GM18951 (cell line): ENCODE measurements at regions not wholly inside any gene's neighbourhood (a gene's known extent, or its start where the extent isn't known, plus 50 kb on each side); places are given as distances from the start of the nearest gene placed in this dataset.

Source experiments
- POLR2A ChIP-seq: IDR thresholded peaks from 4 replicates; pipeline ENCODE4 v1.6.1; 2011; ENCODE audit warnings: mild to moderate bottlenecking; ENCODE audit not compliant: insufficient read length, insufficient read depth; ENCODE audit errors: extremely low read depth
- in situ Hi-C: fragments of 300-500 bp; cut with MboI; formaldehyde crosslinking; loops from one replicate; pipeline ENCODE4 v1.12.0; 2022; ENCODE audit warnings: low sequenced_read_pairs, mixed read lengths, inconsistent platforms; ENCODE audit not compliant: unreplicated experiment

DNA sequence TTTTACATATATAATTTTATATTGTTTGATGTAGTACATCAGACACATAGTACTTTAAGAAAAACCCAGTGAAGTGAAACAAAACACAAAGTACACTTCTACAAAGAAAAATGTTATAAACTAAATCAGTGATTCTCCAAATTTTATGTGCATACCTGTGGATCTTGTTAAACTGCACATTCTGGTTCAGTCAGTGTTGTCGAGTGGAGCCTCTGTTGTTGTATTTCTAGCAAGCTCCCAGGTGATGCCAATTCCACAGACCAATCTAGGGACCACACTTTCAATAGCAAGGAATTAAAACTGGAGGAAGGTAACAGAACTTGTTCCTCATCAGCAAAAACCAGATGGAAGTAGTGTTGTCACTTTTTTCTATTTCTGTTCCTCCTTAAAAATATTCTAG, 183.8 kb upstream of the CD180 start:
- in situ Hi-C loops, result no loop called here
- TF ChIP-seq POLR2A, result no peak

DNA sequence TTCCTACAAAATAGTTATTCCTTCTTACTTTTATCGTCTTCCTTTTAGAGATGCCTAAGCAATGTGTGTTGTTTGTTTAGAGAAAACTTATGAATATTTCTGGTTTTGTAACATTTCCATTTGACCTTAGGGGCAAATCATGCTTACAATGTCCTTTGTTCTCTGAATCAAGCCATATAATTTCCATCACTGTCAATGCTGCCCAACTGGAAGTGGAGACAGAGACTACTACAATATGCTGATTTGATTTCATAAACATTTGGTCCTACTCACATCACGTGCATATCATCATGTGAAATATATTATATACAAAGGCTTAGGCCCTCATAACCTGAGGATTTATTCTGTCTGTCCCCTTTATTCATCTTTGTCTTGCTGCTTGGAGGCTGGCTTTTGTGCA, 183.2 kb upstream of the CD180 start:
- in situ Hi-C loops, result no loop called here
- TF ChIP-seq POLR2A, result no peak

DNA sequence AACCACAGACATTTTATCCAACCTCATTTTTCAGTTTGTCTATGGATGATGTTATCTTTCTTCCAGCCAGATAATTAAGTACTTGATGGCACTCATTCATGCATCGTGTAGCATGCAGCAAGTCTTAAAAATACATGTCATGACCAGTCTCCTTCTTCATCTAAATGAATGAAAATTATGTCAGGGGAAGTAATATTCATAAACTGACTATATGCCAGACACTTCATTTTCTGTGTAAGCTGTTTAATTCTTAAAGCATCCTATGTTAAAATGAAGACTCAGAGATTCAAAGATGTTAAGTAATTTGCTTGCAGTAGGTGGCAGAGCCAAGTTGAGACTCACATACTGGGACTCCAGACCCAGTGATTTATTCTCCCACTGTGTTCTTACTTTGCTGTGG, 181.7 kb upstream of the CD180 start:
- in situ Hi-C loops, result no loop called here
- TF ChIP-seq POLR2A, result no peak

DNA sequence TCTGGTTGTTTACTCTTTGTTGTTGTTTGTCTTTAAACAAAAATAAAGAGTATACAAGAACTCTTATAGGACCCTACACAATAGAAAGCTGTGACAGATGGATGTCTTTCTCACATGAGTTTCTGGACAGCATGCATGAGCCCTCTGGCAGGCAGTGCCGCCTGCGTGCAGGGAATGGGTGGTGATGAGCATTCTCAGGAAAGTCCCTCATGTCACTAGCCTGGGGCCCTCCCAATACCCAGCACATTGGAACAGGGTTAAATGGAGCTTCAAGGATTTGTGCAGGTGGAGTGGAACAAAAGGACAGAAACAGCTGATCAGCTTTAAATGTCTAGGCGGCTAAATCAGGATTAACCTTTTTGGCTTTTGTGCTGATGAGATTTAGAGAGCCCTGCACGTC, 181.0 kb upstream of the CD180 start:
- in situ Hi-C loops, result no loop called here
- no peak for TF ChIP-seq POLR2A

DNA sequence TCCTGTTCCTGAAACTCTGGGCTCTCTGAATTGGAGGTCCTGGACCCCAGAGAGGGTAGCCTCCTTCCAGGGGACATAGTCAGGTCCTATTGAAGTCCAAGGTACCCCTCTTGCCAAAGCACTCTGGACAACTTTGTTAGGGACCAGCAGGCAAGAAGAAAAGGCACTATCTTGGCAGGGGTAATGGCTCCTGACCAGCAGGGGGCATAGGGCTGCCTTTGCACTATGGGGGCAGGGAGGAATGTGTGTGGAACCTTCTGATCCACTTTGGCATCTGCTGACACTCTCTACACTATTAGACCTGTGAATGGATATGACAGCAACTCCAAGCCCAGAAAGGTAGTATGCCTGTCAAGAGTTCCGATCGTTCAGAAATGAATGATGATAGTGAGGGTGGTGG, 179.0 kb upstream of the CD180 start:
- no peak for TF ChIP-seq POLR2A
- in situ Hi-C loops, result no loop called here

DNA sequence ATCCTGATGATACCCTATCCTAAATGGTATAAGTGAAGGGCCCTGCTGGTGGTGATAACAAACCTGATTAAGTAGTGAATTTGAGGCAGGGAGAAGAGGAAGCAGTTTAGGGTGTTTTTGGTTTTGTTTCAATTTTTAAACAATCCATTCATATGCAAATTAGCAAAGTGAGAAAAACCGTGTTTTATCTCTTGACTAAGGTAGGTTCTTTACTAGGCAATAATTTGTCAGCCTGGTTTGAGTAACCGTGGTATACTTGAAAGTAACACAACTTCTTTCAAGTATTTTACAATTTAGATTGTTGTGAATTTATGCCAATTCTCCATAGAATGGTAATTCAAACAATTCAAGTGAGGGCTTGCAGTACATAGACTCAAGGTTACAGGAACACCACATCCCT, 177.8 kb upstream of the CD180 start:
- in situ Hi-C loops, result no loop called here
- no peak for TF ChIP-seq POLR2A

DNA sequence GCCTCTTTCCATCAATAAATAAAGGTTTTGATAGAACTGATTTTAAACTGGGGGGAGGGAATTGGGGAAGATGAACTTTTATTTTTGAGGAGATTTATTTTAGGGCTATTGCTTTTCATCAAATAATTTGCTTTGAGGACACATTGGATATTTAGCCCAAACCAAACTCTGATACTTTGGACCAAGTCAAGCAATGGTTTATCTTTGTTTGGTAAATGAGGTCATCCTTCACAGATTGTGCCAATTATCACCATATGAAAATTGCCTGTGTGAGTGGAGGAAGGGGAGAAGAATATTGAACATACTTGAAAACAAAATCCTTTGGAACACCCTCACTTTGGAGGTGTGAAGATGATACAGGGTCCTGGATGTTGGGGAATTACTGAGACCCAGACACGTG, 176.9 kb upstream of the CD180 start:
- in situ Hi-C loops, result no loop called here
- TF ChIP-seq POLR2A, result no peak

DNA sequence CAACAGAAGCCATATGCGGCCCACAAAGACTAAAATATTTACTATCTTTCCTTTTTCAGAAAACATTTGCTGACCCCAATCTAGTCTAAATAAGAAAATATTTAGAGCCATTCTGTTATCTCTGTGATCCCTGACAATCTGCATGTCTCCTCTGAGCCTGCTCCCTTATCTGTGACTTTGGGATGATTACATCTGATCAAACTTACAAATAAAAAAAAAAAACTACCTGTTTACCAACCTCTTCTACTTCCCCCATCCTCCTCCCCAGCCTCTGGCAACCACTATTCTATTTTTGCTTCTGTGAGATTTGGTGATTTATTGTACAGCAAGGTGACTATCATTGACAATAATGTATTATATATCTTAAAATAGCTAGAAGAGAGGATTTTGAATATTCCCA, 176.3 kb upstream of the CD180 start:
- in situ Hi-C loops, result no loop called here
- no peak for TF ChIP-seq POLR2A

DNA sequence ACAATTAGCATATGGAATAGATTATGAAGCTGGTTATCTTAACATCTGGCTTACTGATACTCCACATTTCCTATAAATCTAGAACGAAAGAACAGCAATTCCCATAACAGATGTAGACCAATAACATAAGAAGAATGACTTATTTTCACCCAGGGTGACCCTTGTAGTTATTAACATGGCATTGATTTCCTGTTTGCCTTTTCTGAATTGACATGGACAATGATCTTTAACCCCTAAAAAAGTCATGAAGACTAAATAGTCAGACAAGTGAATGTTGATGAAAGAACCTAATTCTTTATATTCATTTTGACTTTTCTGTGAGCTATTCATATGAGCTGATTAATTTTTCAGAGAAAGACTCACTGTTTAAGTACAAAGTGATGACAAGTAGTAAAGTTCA, 175.3 kb upstream of the CD180 start:
- in situ Hi-C loops, result no loop called here
- TF ChIP-seq POLR2A, result no peak

DNA sequence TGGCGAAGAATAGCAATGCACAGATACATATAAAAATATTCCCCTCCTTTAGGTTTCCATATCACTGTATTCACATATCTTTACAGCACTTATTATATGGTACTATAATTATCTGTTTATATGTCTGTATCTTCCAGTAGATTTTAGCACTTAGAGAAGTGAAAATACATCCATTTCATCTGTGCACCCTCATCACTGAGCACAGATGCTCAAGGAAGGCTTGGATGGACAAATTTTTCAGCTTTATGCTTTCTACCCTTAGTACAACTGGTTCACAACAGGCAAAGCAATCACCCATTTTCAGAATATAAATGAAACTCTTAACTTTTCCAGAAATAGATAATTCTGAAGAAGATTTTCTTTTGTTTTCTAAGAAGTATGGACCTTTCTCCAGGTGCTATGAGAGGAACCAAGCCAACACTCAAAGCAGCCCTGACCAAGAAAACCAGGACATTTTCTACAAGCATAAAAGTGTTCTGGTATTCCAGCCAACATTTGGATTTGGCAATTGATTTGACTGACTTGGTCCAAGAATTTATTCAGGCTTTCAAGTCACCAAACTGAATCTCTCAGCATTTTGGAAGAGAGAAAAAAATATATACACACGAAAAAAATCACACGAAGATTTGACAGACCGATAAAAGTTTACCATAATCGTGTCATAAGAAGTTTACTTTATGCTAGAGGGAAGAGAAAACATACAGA, 170.2 kb upstream of the CD180 start:
- in situ Hi-C loops, result no loop called here
- no peak for TF ChIP-seq POLR2A

DNA sequence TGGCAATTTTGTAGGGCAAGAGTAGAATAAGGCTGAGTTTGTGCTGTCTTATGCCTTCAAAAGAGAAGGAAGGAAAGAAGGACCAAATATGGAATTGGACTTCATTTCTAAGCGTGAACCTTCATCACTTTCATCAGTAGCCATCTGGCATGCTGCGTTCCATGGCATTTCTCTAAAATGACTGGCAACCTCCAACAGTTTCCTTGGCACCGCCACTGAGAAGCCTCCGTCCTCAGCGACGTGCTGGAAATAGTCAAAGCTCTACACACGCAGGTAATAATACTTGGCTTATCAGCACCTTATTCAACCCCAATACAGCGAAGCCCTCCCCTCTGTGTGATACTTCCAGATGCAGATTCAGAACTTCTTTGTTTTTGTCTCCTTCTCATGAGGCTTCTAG, 169.7 kb upstream of the CD180 start:
- in situ Hi-C loops, result no loop called here
- no peak for TF ChIP-seq POLR2A

DNA sequence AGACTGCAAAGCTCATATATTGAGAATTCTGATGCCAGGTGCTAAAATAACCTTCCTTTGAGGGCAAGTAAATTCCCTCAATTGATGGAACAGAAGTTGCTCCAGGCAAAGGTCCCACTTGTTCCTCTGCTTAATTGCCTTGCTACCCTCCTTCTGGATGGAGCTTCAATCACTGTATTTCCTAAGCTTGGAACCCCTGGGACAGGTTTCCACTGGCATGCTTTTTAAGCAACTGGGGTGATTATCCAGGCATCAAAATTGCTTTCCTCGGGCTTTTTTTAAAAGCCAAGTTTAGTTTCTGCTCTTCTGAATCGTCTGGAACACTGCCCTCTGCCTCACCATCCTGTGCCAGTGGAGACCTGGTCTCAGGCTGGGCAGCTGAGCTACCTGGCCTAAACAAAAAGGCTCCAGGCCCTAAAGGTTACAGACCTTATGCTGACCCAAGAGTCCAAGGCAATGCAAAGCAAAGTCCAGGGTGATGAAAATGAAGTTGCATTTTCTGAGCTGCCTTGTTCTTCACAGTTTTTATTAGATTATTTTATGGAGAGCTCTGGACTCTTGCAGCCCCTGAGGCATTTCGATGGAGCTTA, 167.9 kb upstream of the CD180 start:
- in situ Hi-C loops, result no loop called here

DNA sequence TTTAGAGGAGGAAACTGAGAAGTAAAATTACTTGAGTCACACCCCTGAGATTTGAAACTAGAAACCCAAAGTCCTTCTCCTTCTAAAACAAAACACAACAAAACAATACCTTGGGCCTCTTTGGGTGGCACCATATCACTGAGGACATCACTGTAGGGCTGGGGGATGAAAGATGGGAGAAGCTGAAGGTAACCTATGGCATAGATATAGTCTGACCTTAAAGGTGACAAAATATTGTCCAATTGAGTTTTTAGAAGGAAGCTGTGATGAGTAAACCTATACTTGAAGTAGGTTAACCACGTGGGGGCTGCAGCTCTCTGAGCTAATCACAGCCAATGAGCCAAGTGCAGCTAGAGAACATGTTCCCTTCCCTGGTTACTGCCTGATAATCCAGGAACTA, 167.4 kb upstream of the CD180 start:
- no peak for TF ChIP-seq POLR2A
- in situ Hi-C loops, result no loop called here

More for the DNA sequence above, 167.9 kb upstream of the CD180 start:
- TF ChIP-seq POLR2A, result no peak

DNA sequence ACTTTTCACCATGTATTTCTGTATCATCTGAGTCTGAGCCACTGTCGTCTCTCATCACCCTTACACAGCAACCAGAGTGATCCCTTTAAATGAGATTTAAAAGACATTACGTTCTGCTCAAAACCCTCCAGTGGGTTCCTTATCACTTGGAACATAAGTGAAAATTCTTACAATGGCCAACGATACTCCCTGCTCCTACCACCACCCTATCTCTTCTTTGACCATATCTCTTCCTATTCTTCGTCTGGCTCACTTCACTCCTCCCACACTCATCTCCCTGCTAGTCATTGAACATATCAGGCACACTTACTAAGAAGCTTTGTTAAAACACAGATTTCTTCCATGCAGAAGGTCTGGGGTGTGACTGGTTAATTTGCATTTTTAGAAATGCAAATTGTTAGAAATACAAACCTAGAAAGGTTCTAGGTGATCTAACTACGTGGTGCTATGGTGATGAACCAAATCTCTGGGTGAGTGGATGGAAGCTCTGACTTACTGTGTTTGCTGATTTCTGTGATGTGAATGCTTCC, 166.6 kb upstream of the CD180 start:
- in situ Hi-C loops, result no loop called here
- no peak for TF ChIP-seq POLR2A
